ENCODE measurements at regions not wholly inside any gene's neighbourhood (a gene's known extent, or its start where the extent isn't known, plus 50 kb on each side); places are given as distances from the start of the nearest gene placed in this dataset.

GRCh38 chr10:78362406-78363022, 328.9 kb downstream of the RPS24 start:
- DNase-seq (ENCODE audit: low spot score) (no peak), ATAC-seq (ENCODE audit: low read depth) (no peak)
- Histone ChIP-seq H3K36me3 (ENCODE audit: low read depth) (no peaks in the 10 kb centered on the region), H3K4me1 (ENCODE audit: insufficient read depth, poor library complexity, severe bottlenecking) (no peaks in the 10 kb centered on the region), H3K9me3 (ENCODE audit: severe bottlenecking) (no peaks in the 10 kb centered on the region), H3K4me3 (ENCODE audit: severe bottlenecking) (no peak overlapping the region), H3K27ac (ENCODE audit: poor library complexity, severe bottlenecking) (no peak overlapping the region), H3K27me3 (ENCODE audit: insufficient read depth, poor library complexity, severe bottlenecking) (peaks cover 17% of the 10 kb centered on the region)
- TF ChIP-seq CTCF (IDR thresholded peaks at IDR 0.05; ENCODE audit: poor library complexity, severe bottlenecking), result no peak

- peaks cover 21% of the 10 kb centered on the region for H3K27me3 ChIP-seq (ENCODE audit: insufficient read depth, poor library complexity, severe bottlenecking)
- H3K27ac ChIP-seq (ENCODE audit: poor library complexity, severe bottlenecking), result no peak overlapping the region
- H3K4me1 ChIP-seq (ENCODE audit: insufficient read depth, poor library complexity, severe bottlenecking), result no peaks in the 10 kb centered on the region
- H3K4me3 ChIP-seq (ENCODE audit: severe bottlenecking), result no peak overlapping the region
- no peak for DNase-seq (ENCODE audit: low spot score)
- no peak for ATAC-seq (ENCODE audit: low read depth)
- H3K9me3 ChIP-seq (ENCODE audit: severe bottlenecking), result no peaks in the 10 kb centered on the region
- no peak for TF ChIP-seq CTCF (IDR thresholded peaks at IDR 0.05; ENCODE audit: poor library complexity, severe bottlenecking)
- no peaks in the 10 kb centered on the region for H3K36me3 ChIP-seq (ENCODE audit: low read depth)
Measured at GRCh38 chr10:78363190-78363589, 329.5 kb downstream of the RPS24 start.

GRCh38 chr10:78365694-78366093, 332.0 kb downstream of the RPS24 start:
- Histone ChIP-seq H3K9me3 (ENCODE audit: severe bottlenecking) (no peaks in the 10 kb centered on the region), H3K4me1 (ENCODE audit: insufficient read depth, poor library complexity, severe bottlenecking) (no peaks in the 10 kb centered on the region), H3K27ac (ENCODE audit: poor library complexity, severe bottlenecking) (no peak overlapping the region), H3K4me3 (ENCODE audit: severe bottlenecking) (no peak overlapping the region), H3K36me3 (ENCODE audit: low read depth) (no peaks in the 10 kb centered on the region), H3K27me3 (ENCODE audit: insufficient read depth, poor library complexity, severe bottlenecking) (peaks cover 28% of the 10 kb centered on the region)
- no peak for DNase-seq (ENCODE audit: low spot score)
- no peak for ATAC-seq (ENCODE audit: low read depth)
- no peak for TF ChIP-seq CTCF (IDR thresholded peaks at IDR 0.05; ENCODE audit: poor library complexity, severe bottlenecking)

GRCh38 chr10:78366663-78367411, 333.2 kb downstream of the RPS24 start:
- Histone ChIP-seq H3K36me3 (ENCODE audit: low read depth) (no peaks in the 10 kb centered on the region), H3K4me1 (ENCODE audit: insufficient read depth, poor library complexity, severe bottlenecking) (no peaks in the 10 kb centered on the region), H3K27ac (ENCODE audit: poor library complexity, severe bottlenecking) (no peak overlapping the region), H3K9me3 (ENCODE audit: severe bottlenecking) (no peaks in the 10 kb centered on the region), H3K4me3 (ENCODE audit: severe bottlenecking) (no peak overlapping the region), H3K27me3 (ENCODE audit: insufficient read depth, poor library complexity, severe bottlenecking) (peaks cover 28% of the 10 kb centered on the region)
- no peak for TF ChIP-seq CTCF (IDR thresholded peaks at IDR 0.05; ENCODE audit: poor library complexity, severe bottlenecking)
- DNase-seq (ENCODE audit: low spot score), result no peak
- ATAC-seq (ENCODE audit: low read depth), result no peak

- no peak overlapping the region for H3K4me3 ChIP-seq (ENCODE audit: severe bottlenecking)
- no peaks in the 10 kb centered on the region for H3K4me1 ChIP-seq (ENCODE audit: insufficient read depth, poor library complexity, severe bottlenecking)
- H3K9me3 ChIP-seq (ENCODE audit: severe bottlenecking), result no peaks in the 10 kb centered on the region
- no peak overlapping the region for H3K27ac ChIP-seq (ENCODE audit: poor library complexity, severe bottlenecking)
- ATAC-seq (ENCODE audit: low read depth) (no peak), DNase-seq (ENCODE audit: low spot score) (no peak)
- no peaks in the 10 kb centered on the region for H3K36me3 ChIP-seq (ENCODE audit: low read depth)
- TF ChIP-seq CTCF (IDR thresholded peaks at IDR 0.05; ENCODE audit: poor library complexity, severe bottlenecking), result no peak
- H3K27me3 ChIP-seq (ENCODE audit: insufficient read depth, poor library complexity, severe bottlenecking), result peaks cover 28% of the 10 kb centered on the region
Measured at GRCh38 chr10:78367751-78368150, 334.1 kb downstream of the RPS24 start.
